Endothelial cell of umbilical vein (primary cell): ENCODE measurements at regions not wholly inside any gene's neighbourhood (a gene's known extent, or its start where the extent isn't known, plus 50 kb on each side); places are given as distances from the start of the nearest gene placed in this dataset.

ENCODE experiments used
- BruUV-seq: library from RNA; stranded (reverse); fragments of 400-500 nt; replicated peaks from 2 replicates; lab custom pipeline; 2021; lab: Mats Ljungman, UMichigan
- CTCF ChIA-PET: fragments of 300-600, 350-600 bp; sonication (Branson Sonifier 250); formaldehyde crosslinking; loops from one replicate; lab custom pipeline; 2021; ENCODE audit warnings: antibody characterized with exemption, inconsistent platforms; lab: Charles Lee
- POLR2A ChIA-PET: fragments of 300-600, 350-600 bp; sonication (Branson Sonifier 250); formaldehyde crosslinking; loops from one replicate; lab custom pipeline; 2021; ENCODE audit warnings: antibody characterized with exemption, inconsistent platforms; lab: Charles Lee
- DNase-seq: peaks from one replicate; pipeline ENCODE4 v3.0.0-alpha.2; 2011; ENCODE audit warnings: low read depth, low spot score
- FAIRE-seq: peaks from 2 replicates; lab custom pipeline; 2011; peaks lifted over from hg19 to GRCh38; lab: Jason Lieb, UNC
- H2AFZ ChIP-seq: 2 replicates; pipeline ENCODE4 v1.6.0; 2012; ENCODE audit warnings: low read depth, low read length, control low read depth, inconsistent platforms
- H3K27ac ChIP-seq: 2 replicates; pipeline ENCODE4 v1.5.1; 2011; ENCODE audit warnings: low read depth, mild to moderate bottlenecking, control low read depth, low read length, moderate library complexity; ENCODE audit not compliant: insufficient read depth
- H3K27me3 ChIP-seq, 2 experiments: 2 replicates each; pipeline versions ENCODE4 v1.6.0 to v1.6.1; 2011; ENCODE audit warnings: low read length in 2 of 2, mixed read lengths in 1 of 2; ENCODE audit not compliant: control insufficient read depth in 2 of 2, insufficient read depth in 2 of 2
- H3K36me3 ChIP-seq, 2 experiments: 2 replicates in 1 of 2; 3 replicates in 1 of 2; pipeline ENCODE4 v1.5.1; 2011; ENCODE audit warnings: low read length in 2 of 2, mild to moderate bottlenecking in 1 of 2, moderate library complexity in 1 of 2; ENCODE audit not compliant: control insufficient read depth in 2 of 2, insufficient read depth in 2 of 2; ENCODE audit errors: extremely low read depth in 1 of 2
- H3K4me1 ChIP-seq: 3 replicates; pipeline ENCODE4 v1.5.1; 2011; ENCODE audit warnings: mild to moderate bottlenecking, low read length; ENCODE audit not compliant: control insufficient read depth, insufficient read depth; ENCODE audit errors: extremely low read depth
- H3K4me2 ChIP-seq: 2 replicates; pipeline ENCODE4 v1.6.1; 2011; ENCODE audit warnings: low read length, control low read depth, mixed read lengths; ENCODE audit not compliant: insufficient read depth
- H3K4me3 ChIP-seq, 3 experiments: fragments of 200-600 bp in 1 of 3; sonication (generic), shearing (Covaris generic) in 1 of 3; replicated peaks in 1 of 3; 2 replicates each; pipeline ENCODE4 v1.5.1; 2011 to 2016; ENCODE audit warnings: control low read depth in 3 of 3, low read length in 3 of 3, mild to moderate bottlenecking in 2 of 3, inconsistent platforms in 1 of 3, low read depth in 1 of 3, moderate library complexity in 1 of 3; ENCODE audit not compliant: insufficient read depth in 1 of 3
- H3K79me2 ChIP-seq: 2 replicates; pipeline ENCODE4 v1.6.0; 2012; ENCODE audit warnings: low read length, inconsistent platforms; ENCODE audit not compliant: control insufficient read depth, insufficient read depth
- H3K9ac ChIP-seq: replicated peaks from 2 replicates; pipeline ENCODE3; 2011; ENCODE audit warnings: low read length, control low read depth; ENCODE audit not compliant: insufficient read depth; ENCODE audit errors: extremely low read depth
- H3K9me1 ChIP-seq: replicated peaks from 3 replicates; pipeline ENCODE4 v1.6.0; 2011; ENCODE audit warnings: mild to moderate bottlenecking, low read length; ENCODE audit not compliant: control insufficient read depth, insufficient read depth; ENCODE audit errors: extremely low read depth
- H3K9me3 ChIP-seq: replicated peaks from 2 replicates; pipeline ENCODE4 v1.5.1; 2012; ENCODE audit warnings: low read length, inconsistent platforms; ENCODE audit not compliant: control insufficient read depth, insufficient read depth
- H4K20me1 ChIP-seq: replicated peaks from 2 replicates; pipeline ENCODE3; 2011; ENCODE audit warnings: mild to moderate bottlenecking, low read length; ENCODE audit not compliant: control insufficient read depth, insufficient read depth; ENCODE audit errors: extremely low read depth
- CTCF ChIP-seq, 2 donors: IDR thresholded peaks; 1 replicate in 1 of 2; 2 replicates in 1 of 2; pipeline ENCODE4 v1.5.1; 2011; ENCODE audit warnings: low read length in 2 of 2, mild to moderate bottlenecking in 2 of 2, moderate library complexity in 2 of 2, control low read depth in 1 of 2, inconsistent platforms in 1 of 2, low read depth in 1 of 2; ENCODE audit not compliant: insufficient read depth in 1 of 2; ENCODE audit errors: extremely low read depth in 1 of 2
- EZH2 ChIP-seq: IDR thresholded peaks from 2 replicates; pipeline ENCODE4 v1.6.1; 2012; ENCODE audit warnings: borderline replicate concordance, low read depth, mild to moderate bottlenecking, moderate library complexity, low read length, inconsistent platforms; ENCODE audit not compliant: severe bottlenecking
- FOS ChIP-seq: IDR thresholded peaks from 2 replicates; pipeline ENCODE4 v1.6.1; 2011; ENCODE audit warnings: mild to moderate bottlenecking, low read length, moderate library complexity, borderline replicate concordance; ENCODE audit not compliant: insufficient read depth
- GATA2 ChIP-seq: IDR thresholded peaks from 2 replicates; pipeline ENCODE4 v1.7.0; 2011; ENCODE audit warnings: low read depth, mild to moderate bottlenecking, moderate library complexity, mixed read lengths, low read length; ENCODE audit not compliant: insufficient read length, insufficient read depth
- JUN ChIP-seq: IDR thresholded peaks from 2 replicates; pipeline ENCODE4 v1.6.1; 2011; ENCODE audit warnings: borderline replicate concordance, low read depth; ENCODE audit not compliant: insufficient read length, insufficient read depth
- MAX ChIP-seq: IDR thresholded peaks from 2 replicates; pipeline ENCODE4 v1.6.1; 2011; ENCODE audit not compliant: insufficient read depth, insufficient read length
- MYC ChIP-seq: IDR thresholded peaks from one replicate; pipeline ENCODE4 v1.6.1; 2011; ENCODE audit warnings: mild to moderate bottlenecking, low read depth, low read length
- POLR2A ChIP-seq: IDR thresholded peaks from 2 replicates; pipeline ENCODE4 v1.6.1; 2012; ENCODE audit warnings: low read depth, mild to moderate bottlenecking, control low read depth, low read length
- POLR2AphosphoS5 ChIP-seq: IDR thresholded peaks from 2 replicates; pipeline ENCODE4 v1.6.1; 2012; ENCODE audit warnings: low read depth, mild to moderate bottlenecking, control low read depth, low read length, moderate library complexity; ENCODE audit not compliant: insufficient read depth
- dilution Hi-C: fragments of 300-500 bp; cut with MboI; formaldehyde crosslinking; loops from one replicate; pipeline ENCODE4 v1.15.0; 2019; ENCODE audit warnings: low sequenced_read_pairs; ENCODE audit not compliant: extremely low pct_ligation_motif_present
- intact Hi-C: fragments of 100-400 bp; cut with micrococcal nuclease; formaldehyde crosslinking; loops from one replicate; pipeline ENCODE4 v1.10.0; 2022

- BruUV-seq = no TSS peak
- H3K4me3 ChIP-seq = no peak overlapping the region
- intact Hi-C loops (no loop called here), dilution Hi-C loops (no loop called here)
- H3K79me2 ChIP-seq = no peaks in the 10 kb centered on the region
- no peaks in the 10 kb centered on the region for H3K9me3 ChIP-seq
- ChIA-PET POLR2A (no interaction called here), CTCF (interaction anchor here (1.9 kb wide), 1 partner anchor 401 kb away, joined by 6 read pairs; no protein-coding TSS in a partner anchor)
- no peak overlapping the region for H2AFZ ChIP-seq
- H4K20me1 ChIP-seq = no peaks in the 10 kb centered on the region
- H3K4me2 ChIP-seq = no peak overlapping the region
- DNase-seq (no peak), FAIRE-seq (no peak)
- H3K27ac ChIP-seq = no peak overlapping the region
- TF ChIP-seq CTCF (IDR thresholded peaks at IDR 0.05; ENCODE audit: extremely low read depth in 1 of 2, insufficient read depth in 1 of 2, low read depth in 1 of 2, low read length in 2 of 2) (no peak), FOS (no peak), JUN (no peak), GATA2 (no peak), EZH2 (no peak), MYC (no peak), POLR2AphosphoS5 (no peak), MAX (no peak), POLR2A (no peak)
- H3K4me1 ChIP-seq = no peaks in the 10 kb centered on the region
- H3K9me1 ChIP-seq = no peaks in the 10 kb centered on the region
- H3K9ac ChIP-seq = no peak overlapping the region
- no peaks in the 10 kb centered on the region for H3K27me3 ChIP-seq
- no peaks in the 10 kb centered on the region for H3K36me3 ChIP-seq
Observed at GRCh38 chr6:17182961-17183360, 81.1 kb downstream of the STMND1 start.
